NCI-H2107 treated with DMSO at 0.1 percent for 48 hours (cell line): ENCODE measurements at regions not wholly inside any gene's neighbourhood (a gene's known extent, or its start where the extent isn't known, plus 50 kb on each side); places are given as distances from the start of the nearest gene placed in this dataset.

Experiments used
- DNase-seq: peaks from one replicate; lab custom pipeline; 2025; ENCODE audit not compliant: unreplicated experiment; lab: John Stamatoyannopoulos, UW

DNA sequence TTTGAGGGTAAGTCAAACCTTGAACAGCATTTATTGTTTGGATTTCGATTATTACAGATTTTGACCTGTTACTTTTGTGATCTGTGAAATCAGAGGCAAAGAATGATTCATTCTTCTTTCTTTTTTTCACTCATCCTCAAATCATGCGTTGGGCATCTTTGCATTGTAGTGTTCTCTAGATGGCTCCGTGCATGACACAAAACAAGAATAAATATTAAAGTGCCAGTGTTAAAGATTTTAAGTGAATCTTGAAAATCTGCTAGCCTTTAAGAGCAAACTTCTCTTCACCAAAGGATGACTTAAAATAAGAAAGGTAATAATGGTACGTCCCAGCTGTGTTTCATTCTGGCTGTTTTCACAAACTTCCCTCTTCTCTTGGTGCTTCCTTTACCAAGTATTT is 361.9 kb upstream of the SMARCA2 start:
- DNase-seq: no peak

GRCh38 chr9:1658661-1659362 is 356.3 kb upstream of the SMARCA2 start:
- no peak for DNase-seq

GRCh38 chr9:1659363-1659690 is 355.8 kb upstream of the SMARCA2 start:
- no peak for DNase-seq

DNA sequence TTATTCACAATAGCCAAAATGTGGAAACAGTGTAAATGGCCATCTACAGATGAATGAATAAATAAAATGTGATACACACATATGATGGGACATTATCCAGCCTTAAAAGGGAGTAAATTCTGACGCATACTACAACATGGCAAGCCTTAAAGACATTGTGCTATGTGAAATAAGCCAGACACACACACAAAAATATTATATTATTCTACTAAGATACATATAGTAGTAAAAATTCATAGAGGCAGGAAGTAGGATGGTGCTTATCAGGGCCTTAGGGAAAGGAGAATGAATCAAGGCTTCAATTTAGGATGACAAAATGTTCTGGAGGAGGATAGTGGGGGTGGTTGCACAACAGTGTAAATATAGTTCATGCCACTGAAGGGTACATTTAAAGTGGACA is 346.7 kb upstream of the SMARCA2 start:
- no peak for DNase-seq

- DNase-seq: no peak
These were observed 341.8 kb upstream of the SMARCA2 start for GRCh38 chr9:1673300-1673699.

- no peak for DNase-seq
These were observed 338.4 kb upstream of the SMARCA2 start for GRCh38 chr9:1676771-1677170.

- DNase-seq: no peak
These were observed 331.2 kb upstream of the SMARCA2 start for GRCh38 chr9:1683951-1684350.

DNA sequence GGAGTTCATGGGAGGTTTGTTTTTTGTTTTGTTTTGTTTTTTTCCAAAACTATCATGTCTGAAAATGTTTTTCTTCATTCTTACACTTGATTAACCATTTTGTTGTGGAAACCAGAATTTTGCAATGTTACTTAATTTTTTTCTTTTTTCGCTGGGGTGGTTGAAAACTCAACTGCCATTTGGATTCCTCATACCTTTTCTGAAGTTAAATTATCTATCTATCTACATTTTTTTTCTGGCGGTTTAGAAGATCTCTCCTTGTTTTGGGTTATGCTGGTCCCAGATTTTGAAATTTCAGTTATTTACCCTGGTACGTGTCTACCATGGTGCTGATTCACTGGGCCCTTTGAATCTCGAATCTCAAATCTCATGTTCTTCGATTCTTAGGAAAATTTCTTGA is 316.2 kb upstream of the SMARCA2 start:
- DNase-seq: no peak

DNA sequence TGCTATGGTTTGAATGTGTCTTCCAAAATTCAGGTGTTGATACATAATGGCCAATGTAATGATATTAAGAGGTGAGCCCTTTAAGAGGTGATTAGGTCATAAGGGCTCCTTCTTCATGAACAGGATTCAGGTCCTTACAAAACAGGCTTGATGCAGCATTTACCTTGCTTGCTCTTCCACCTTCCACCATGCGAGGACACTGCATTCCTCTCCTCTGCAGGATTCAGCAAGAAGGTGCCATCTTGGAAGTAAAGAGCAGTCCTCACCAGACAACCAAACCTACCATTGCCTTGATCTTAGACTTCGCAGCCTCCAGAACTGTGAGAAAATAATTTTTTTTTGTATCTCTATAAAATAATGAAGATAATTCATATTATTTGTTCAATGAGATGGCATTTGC is 314.0 kb upstream of the SMARCA2 start:
- DNase-seq: no peak

GRCh38 chr9:1702701-1703100 is 312.4 kb upstream of the SMARCA2 start:
- no peak for DNase-seq

- DNase-seq: peak; percentile 9
These were observed 307.9 kb upstream of the SMARCA2 start for GRCh38 chr9:1707291-1707690.

- no peak for DNase-seq
These were observed 306.9 kb upstream of the SMARCA2 start for GRCh38 chr9:1708219-1708618.

DNA sequence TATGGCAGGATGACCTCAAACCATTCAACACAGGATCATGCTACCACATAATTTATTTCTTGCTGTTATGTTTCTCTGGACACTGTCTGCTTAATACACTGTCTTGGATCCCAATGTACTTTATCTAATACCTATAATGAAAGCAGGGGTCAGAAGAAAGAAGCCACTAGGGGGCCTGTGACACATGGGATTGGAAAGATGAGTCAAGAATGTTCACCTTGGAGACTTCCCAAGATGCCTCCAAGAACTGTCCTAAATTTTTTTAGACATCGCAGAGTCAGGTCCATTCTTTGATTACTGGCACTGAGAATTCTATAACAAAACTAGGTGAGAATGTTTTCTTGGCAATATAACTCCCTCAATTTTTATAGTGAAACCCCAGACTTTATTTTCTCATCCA is 305.8 kb upstream of the SMARCA2 start:
- no peak for DNase-seq

GRCh38 chr9:1712861-1713450 is 302.2 kb upstream of the SMARCA2 start:
- DNase-seq: no peak

DNA sequence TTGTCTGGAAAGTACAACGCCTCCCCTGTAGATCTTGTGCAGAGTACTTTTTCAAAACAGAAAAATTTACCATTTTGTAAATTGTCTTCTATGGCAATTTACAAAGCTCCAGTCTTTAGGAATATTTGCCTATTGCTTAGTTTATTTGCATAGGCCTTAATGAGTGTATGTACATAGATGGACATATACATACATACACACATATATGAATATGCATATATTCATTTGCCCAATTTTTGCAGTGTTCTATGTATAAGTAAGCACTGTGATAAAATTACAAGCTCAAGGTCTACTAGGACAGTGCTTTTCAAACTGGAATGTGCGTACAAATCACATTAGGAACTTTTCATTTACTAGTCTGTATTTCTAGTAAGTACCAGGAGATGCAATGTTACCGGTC is 301.3 kb upstream of the SMARCA2 start:
- no peak for DNase-seq

DNA sequence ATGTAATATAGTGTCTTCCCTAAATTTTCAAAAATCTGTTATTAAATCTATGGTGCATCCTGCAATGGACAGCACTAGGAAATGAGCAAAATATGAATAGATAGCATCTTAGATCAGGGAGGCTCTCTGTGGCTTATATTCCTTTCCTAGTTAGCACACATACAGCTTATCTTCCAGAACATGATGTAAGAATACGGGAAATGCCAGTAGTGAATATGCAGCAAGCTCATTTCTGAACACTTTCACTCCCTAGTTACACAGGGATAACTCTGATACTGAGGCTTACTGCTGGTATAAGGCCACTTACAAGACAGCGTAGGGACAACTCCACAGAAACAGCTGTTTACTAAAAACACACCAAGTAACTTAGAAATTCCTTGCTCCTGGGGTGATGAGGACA is 297.3 kb upstream of the SMARCA2 start:
- no peak for DNase-seq

- peak; percentile 13 for DNase-seq
These were observed 296.3 kb upstream of the SMARCA2 start for GRCh38 chr9:1718836-1719235.

GRCh38 chr9:1721196-1721595 is 294.0 kb upstream of the SMARCA2 start:
- no peak for DNase-seq

GRCh38 chr9:1722404-1722803 is 292.7 kb upstream of the SMARCA2 start:
- no peak for DNase-seq

DNA sequence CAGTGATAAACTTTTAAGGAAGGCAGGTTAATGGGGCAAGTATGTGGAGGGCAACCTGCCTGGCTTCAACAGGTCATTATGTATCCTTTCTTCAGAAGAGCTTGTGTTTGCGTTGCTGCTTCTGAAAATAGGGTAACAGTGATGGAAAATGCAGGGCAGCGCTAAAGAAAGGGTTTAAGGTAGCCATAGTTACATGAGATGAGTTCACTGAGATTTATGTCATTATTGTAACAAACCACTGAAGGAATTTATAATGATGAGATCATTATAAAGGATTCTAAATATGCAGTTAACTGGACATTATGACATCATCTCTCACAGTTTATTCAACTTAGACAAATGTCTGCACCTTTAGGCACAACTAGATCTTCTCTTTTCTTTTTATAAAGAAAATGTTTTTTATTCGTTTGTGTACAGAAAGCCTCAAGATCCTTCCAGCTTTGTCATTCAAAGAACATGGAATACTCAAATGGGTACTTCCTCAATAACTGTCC is 291.6 kb upstream of the SMARCA2 start:
- DNase-seq: no peak

- no peak for DNase-seq
These were observed 288.0 kb upstream of the SMARCA2 start for GRCh38 chr9:1726993-1727759.

- no peak for DNase-seq
These were observed 285.5 kb upstream of the SMARCA2 start for GRCh38 chr9:1729631-1730030.
